ENCODE measurements at regions not wholly inside any gene's neighbourhood (a gene's known extent, or its start where the extent isn't known, plus 50 kb on each side); places are given as distances from the start of the nearest gene placed in this dataset.

- TF ChIP-seq CTCF (IDR thresholded peaks at IDR 0.05) (no peak), POLR2AphosphoS5 (IDR thresholded peaks at IDR 0.05) (no peak)
Measured at GRCh38 chr6:167649476-167649875, 177.2 kb upstream of the AFDN start.
